Heart left ventricle (tissue), 13 donors: ENCODE measurements at regions not wholly inside any gene's neighbourhood (a gene's known extent, or its start where the extent isn't known, plus 50 kb on each side); places are given as distances from the start of the nearest gene placed in this dataset.

Experiments
- POLR2A ChIP-seq, 2 donors: fragments of 450-650 bp; IDR thresholded peaks; one replicate each; pipeline ENCODE4 v1.6.1; 2017; ENCODE audit warnings: antibody characterized with exemption in 2 of 2, mild to moderate bottlenecking in 2 of 2, moderate library complexity in 2 of 2
- TF ChIP-seq, protein P1 (sequence below), 12 donors: fragments of 200-600 bp; sonication (generic) in 4 of 12; IDR thresholded peaks; one replicate each; pipeline versions ENCODE4 v1.5.0 to v1.8.0; 2018 to 2022; ENCODE audit warnings: antibody characterized with exemption in 12 of 12, mild to moderate bottlenecking in 5 of 12
- donor health status: ischemic (EF 13 %, LVEDD 7.1; RV severe dilation, severe dysfunction).
- donor health status: DM: no; HTN: yes; CAD: no.
- donor health status: DM: no; HTN: no; CAD: no.
- donor health status: ischemic (EF 25% LVEDD 6.9; RV normal size, moderate dysfunction).
- donor health status: ischemic (EF 25% LVEDD 5.7; RV mildly dilated, moderate dysfunction).
- donor health status: ischemic (EF 35%, LVEDD 5.7; RV mildly dilated, moderate dysfunction).
- donor health status: nonischemic (EF 11% LVEDD 7.7; RV severe dilation, severe dysfunction).
- donor health status: DM: yes; HTN: yes; CAD: no.
- donor health status: PGD.
- donor health status: ischemic (EF 29% LVEDD 5.4; RV normal size, mild dysfunction).
- donor health status: nonischemic (EF 23%, LVEDD 6.1; RV moderate dilation, normal function).

DNA sequence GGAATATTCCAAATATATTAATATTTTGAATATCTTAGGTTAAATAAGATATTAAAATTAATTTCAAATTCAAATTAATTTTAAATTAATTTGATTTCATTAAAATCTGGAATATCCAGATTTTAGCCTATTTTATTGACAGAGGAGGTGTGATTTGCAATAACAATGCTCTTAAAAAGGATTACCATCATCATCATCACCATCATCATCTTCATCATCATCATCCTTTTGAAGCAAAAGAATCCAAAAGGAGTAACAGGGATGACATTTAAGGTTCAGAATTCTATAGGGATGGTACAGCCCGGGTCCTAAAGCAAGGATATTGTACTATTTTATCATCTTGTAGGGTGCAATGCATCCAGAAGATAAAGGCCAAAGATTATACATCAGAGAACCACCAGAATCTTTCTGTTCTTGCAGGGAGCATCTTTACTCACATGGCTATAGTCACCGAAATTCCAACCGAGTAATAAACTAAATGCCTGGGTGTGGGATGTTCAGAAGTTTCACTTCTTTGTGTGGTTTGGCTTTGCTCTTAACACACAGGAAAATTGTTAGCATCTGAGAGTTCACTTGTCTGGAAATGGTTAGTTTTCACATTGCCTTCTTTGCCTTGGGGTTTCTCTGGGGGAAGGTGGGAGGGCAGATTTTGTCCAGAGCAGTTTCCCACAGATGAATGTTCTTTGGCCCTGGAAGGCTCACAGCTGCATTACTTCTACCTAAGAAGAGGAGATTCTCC lies 99.1 kb upstream of the ITGA6 start:
- TF ChIP-seq, protein P1, sequence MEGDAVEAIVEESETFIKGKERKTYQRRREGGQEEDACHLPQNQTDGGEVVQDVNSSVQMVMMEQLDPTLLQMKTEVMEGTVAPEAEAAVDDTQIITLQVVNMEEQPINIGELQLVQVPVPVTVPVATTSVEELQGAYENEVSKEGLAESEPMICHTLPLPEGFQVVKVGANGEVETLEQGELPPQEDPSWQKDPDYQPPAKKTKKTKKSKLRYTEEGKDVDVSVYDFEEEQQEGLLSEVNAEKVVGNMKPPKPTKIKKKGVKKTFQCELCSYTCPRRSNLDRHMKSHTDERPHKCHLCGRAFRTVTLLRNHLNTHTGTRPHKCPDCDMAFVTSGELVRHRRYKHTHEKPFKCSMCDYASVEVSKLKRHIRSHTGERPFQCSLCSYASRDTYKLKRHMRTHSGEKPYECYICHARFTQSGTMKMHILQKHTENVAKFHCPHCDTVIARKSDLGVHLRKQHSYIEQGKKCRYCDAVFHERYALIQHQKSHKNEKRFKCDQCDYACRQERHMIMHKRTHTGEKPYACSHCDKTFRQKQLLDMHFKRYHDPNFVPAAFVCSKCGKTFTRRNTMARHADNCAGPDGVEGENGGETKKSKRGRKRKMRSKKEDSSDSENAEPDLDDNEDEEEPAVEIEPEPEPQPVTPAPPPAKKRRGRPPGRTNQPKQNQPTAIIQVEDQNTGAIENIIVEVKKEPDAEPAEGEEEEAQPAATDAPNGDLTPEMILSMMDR (IDR thresholded peaks at IDR 0.05): no peak
- TF ChIP-seq POLR2A (IDR thresholded peaks at IDR 0.05): no peak
